ENCODE measurements at regions not wholly inside any gene's neighbourhood (a gene's known extent, or its start where the extent isn't known, plus 50 kb on each side); places are given as distances from the start of the nearest gene placed in this dataset.
"Not testable (repeated sequence)": the region's sequence is repeated elsewhere in the genome, so short reads cannot be mapped to it uniquely, and the experiment has no call there.

GRCh38 chr5:101253096-101253495 lies 350.0 kb upstream of the ST8SIA4 start:
- Histone ChIP-seq H3K27ac (ENCODE audit: low read length) (no peak overlapping the region), H3K4me1 (ENCODE audit: control insufficient read depth, insufficient read depth, low read length) (no peaks in the 10 kb centered on the region), H3K36me3 (ENCODE audit: control insufficient read depth, insufficient read depth, low read length) (no peaks in the 10 kb centered on the region), H3K9me3 (replicated peaks; ENCODE audit: control insufficient read depth, low read depth, low read length) (no peaks in the 10 kb centered on the region), H3K27me3 (ENCODE audit: control insufficient read depth, insufficient read depth, low read length) (no peaks in the 10 kb centered on the region), H3K4me3 (ENCODE audit: low read length) (no peak overlapping the region)
- 100% methylated on average over 1 of the region's 4 CpGs for WGBS (ENCODE audit: insufficient coverage)
- no peak for DNase-seq

GRCh38 chr5:101244621-101245020 lies 341.5 kb upstream of the ST8SIA4 start:
- Histone ChIP-seq H3K27me3 (ENCODE audit: control insufficient read depth, insufficient read depth, low read length) (no peaks in the 10 kb centered on the region), H3K36me3 (ENCODE audit: control insufficient read depth, insufficient read depth, low read length) (no peaks in the 10 kb centered on the region), H3K27ac (ENCODE audit: low read length) (no peak overlapping the region), H3K4me3 (ENCODE audit: low read length) (no peak overlapping the region), H3K4me1 (ENCODE audit: control insufficient read depth, insufficient read depth, low read length) (no peaks in the 10 kb centered on the region), H3K9me3 (replicated peaks; ENCODE audit: control insufficient read depth, low read depth, low read length) (peaks cover 3% of the 10 kb centered on the region)
- no peak for DNase-seq
- WGBS (ENCODE audit: insufficient coverage), result no CpG with 5 or more reads among the region's 1 CpG

- no peaks in the 10 kb centered on the region for H3K27me3 ChIP-seq (ENCODE audit: control insufficient read depth, insufficient read depth, low read length)
- no peak for DNase-seq
- no peaks in the 10 kb centered on the region for H3K36me3 ChIP-seq (ENCODE audit: control insufficient read depth, insufficient read depth, low read length)
- H3K9me3 ChIP-seq (replicated peaks; ENCODE audit: control insufficient read depth, low read depth, low read length), result no peaks in the 10 kb centered on the region
- no peaks in the 10 kb centered on the region for H3K4me1 ChIP-seq (ENCODE audit: control insufficient read depth, insufficient read depth, low read length)
- WGBS (ENCODE audit: insufficient coverage), result 75% methylated on average over 10 of the region's 10 CpGs
- no peak overlapping the region for H3K27ac ChIP-seq (ENCODE audit: low read length)
- no peak overlapping the region for H3K4me3 ChIP-seq (ENCODE audit: low read length)
Observed at GRCh38 chr5:101212942-101213514, 309.9 kb upstream of the ST8SIA4 start.

- H3K27me3 ChIP-seq (ENCODE audit: control insufficient read depth, insufficient read depth, low read length), result no peaks in the 10 kb centered on the region
Observed at GRCh38 chr5:101206534-101206933, 303.5 kb upstream of the ST8SIA4 start.

GRCh38 chr5:101205065-101205464 lies 302.0 kb upstream of the ST8SIA4 start:
- H3K9me3 ChIP-seq (replicated peaks; ENCODE audit: control insufficient read depth, low read depth, low read length); H3K27ac ChIP-seq (ENCODE audit: low read length); H3K36me3 ChIP-seq (ENCODE audit: control insufficient read depth, insufficient read depth, low read length); DNase-seq; H3K27me3 ChIP-seq (ENCODE audit: control insufficient read depth, insufficient read depth, low read length); H3K4me1 ChIP-seq (ENCODE audit: control insufficient read depth, insufficient read depth, low read length); H3K4me3 ChIP-seq (ENCODE audit: low read length): not testable (repeated sequence)
- WGBS (ENCODE audit: insufficient coverage), result no CpG with 5 or more reads among the region's 3 CpGs

More at GRCh38 chr5:101206534-101206933, 303.5 kb upstream of the ST8SIA4 start:
- Histone ChIP-seq H3K4me1 (ENCODE audit: control insufficient read depth, insufficient read depth, low read length) (no peaks in the 10 kb centered on the region), H3K36me3 (ENCODE audit: control insufficient read depth, insufficient read depth, low read length) (no peaks in the 10 kb centered on the region), H3K4me3 (ENCODE audit: low read length) (no peak overlapping the region), H3K9me3 (replicated peaks; ENCODE audit: control insufficient read depth, low read depth, low read length) (no peaks in the 10 kb centered on the region), H3K27ac (ENCODE audit: low read length) (no peak overlapping the region)
- DNase-seq, result no peak

- not testable (repeated sequence) for DNase-seq; H3K4me1 ChIP-seq (ENCODE audit: control insufficient read depth, insufficient read depth, low read length); H3K27me3 ChIP-seq (ENCODE audit: control insufficient read depth, insufficient read depth, low read length); H3K4me3 ChIP-seq (ENCODE audit: low read length); H3K36me3 ChIP-seq (ENCODE audit: control insufficient read depth, insufficient read depth, low read length); H3K27ac ChIP-seq (ENCODE audit: low read length)
- WGBS (ENCODE audit: insufficient coverage), result 95% methylated on average over 8 of the region's 10 CpGs
- H3K9me3 ChIP-seq (replicated peaks; ENCODE audit: control insufficient read depth, low read depth, low read length), result peaks cover 12% of the 10 kb centered on the region
Observed at GRCh38 chr5:101180365-101180764, 277.3 kb upstream of the ST8SIA4 start.

- Histone ChIP-seq H3K9me3 (replicated peaks; ENCODE audit: control insufficient read depth, low read depth, low read length) (peaks cover 12% of the 10 kb centered on the region), H3K36me3 (ENCODE audit: control insufficient read depth, insufficient read depth, low read length) (no peaks in the 10 kb centered on the region), H3K4me3 (ENCODE audit: low read length) (no peak overlapping the region), H3K27me3 (ENCODE audit: control insufficient read depth, insufficient read depth, low read length) (no peaks in the 10 kb centered on the region), H3K4me1 (ENCODE audit: control insufficient read depth, insufficient read depth, low read length) (no peaks in the 10 kb centered on the region), H3K27ac (ENCODE audit: low read length) (no peak overlapping the region)
- DNase-seq, result no peak
- 74% methylated on average over 3 of the region's 3 CpGs for WGBS (ENCODE audit: insufficient coverage)
Observed at GRCh38 chr5:101176605-101177004, 273.5 kb upstream of the ST8SIA4 start.

GRCh38 chr5:101174981-101175380 lies 271.9 kb upstream of the ST8SIA4 start:
- no CpG with 5 or more reads among the region's 1 CpG for WGBS (ENCODE audit: insufficient coverage)
- no peak overlapping the region for H3K27ac ChIP-seq (ENCODE audit: low read length)
- H3K4me1 ChIP-seq (ENCODE audit: control insufficient read depth, insufficient read depth, low read length), result no peaks in the 10 kb centered on the region
- peaks cover 12% of the 10 kb centered on the region for H3K9me3 ChIP-seq (replicated peaks; ENCODE audit: control insufficient read depth, low read depth, low read length)
- no peak for DNase-seq
- no peaks in the 10 kb centered on the region for H3K27me3 ChIP-seq (ENCODE audit: control insufficient read depth, insufficient read depth, low read length)
- no peak overlapping the region for H3K4me3 ChIP-seq (ENCODE audit: low read length)
- H3K36me3 ChIP-seq (ENCODE audit: control insufficient read depth, insufficient read depth, low read length), result no peaks in the 10 kb centered on the region

GRCh38 chr5:101163088-101163487 lies 260.0 kb upstream of the ST8SIA4 start:
- Histone ChIP-seq H3K36me3 (ENCODE audit: control insufficient read depth, insufficient read depth, low read length) (no peaks in the 10 kb centered on the region), H3K4me3 (ENCODE audit: low read length) (no peak overlapping the region), H3K9me3 (replicated peaks; ENCODE audit: control insufficient read depth, low read depth, low read length) (no peaks in the 10 kb centered on the region), H3K4me1 (ENCODE audit: control insufficient read depth, insufficient read depth, low read length) (no peaks in the 10 kb centered on the region), H3K27me3 (ENCODE audit: control insufficient read depth, insufficient read depth, low read length) (no peaks in the 10 kb centered on the region), H3K27ac (ENCODE audit: low read length) (no peak overlapping the region)
- WGBS (ENCODE audit: insufficient coverage), result 79% methylated on average over 3 of the region's 4 CpGs
- no peak for DNase-seq

GRCh38 chr5:101160002-101160401 lies 256.9 kb upstream of the ST8SIA4 start:
- Histone ChIP-seq H3K27ac (ENCODE audit: low read length) (no peak overlapping the region), H3K9me3 (replicated peaks; ENCODE audit: control insufficient read depth, low read depth, low read length) (no peaks in the 10 kb centered on the region), H3K4me1 (ENCODE audit: control insufficient read depth, insufficient read depth, low read length) (no peaks in the 10 kb centered on the region), H3K4me3 (ENCODE audit: low read length) (no peak overlapping the region), H3K36me3 (ENCODE audit: control insufficient read depth, insufficient read depth, low read length) (no peaks in the 10 kb centered on the region), H3K27me3 (ENCODE audit: control insufficient read depth, insufficient read depth, low read length) (no peaks in the 10 kb centered on the region)
- WGBS (ENCODE audit: insufficient coverage), result no CpG with 5 or more reads among the region's 1 CpG
- peak; percentile 24 for DNase-seq

- no peak overlapping the region for H3K4me3 ChIP-seq (ENCODE audit: low read length)
- no peaks in the 10 kb centered on the region for H3K27me3 ChIP-seq (ENCODE audit: control insufficient read depth, insufficient read depth, low read length)
- H3K4me1 ChIP-seq (ENCODE audit: control insufficient read depth, insufficient read depth, low read length), result no peaks in the 10 kb centered on the region
- peak; percentile 21 for DNase-seq
- no CpG with 5 or more reads among the region's 2 CpGs for WGBS (ENCODE audit: insufficient coverage)
- H3K9me3 ChIP-seq (replicated peaks; ENCODE audit: control insufficient read depth, low read depth, low read length), result no peaks in the 10 kb centered on the region
- H3K36me3 ChIP-seq (ENCODE audit: control insufficient read depth, insufficient read depth, low read length), result no peaks in the 10 kb centered on the region
- H3K27ac ChIP-seq (ENCODE audit: low read length), result no peak overlapping the region
Observed at GRCh38 chr5:101159006-101159405, 255.9 kb upstream of the ST8SIA4 start.

Data from muscle of leg (tissue), 3 donors.